SHP77 treated with DMSO at 0.1 percent for 48 hours (cell line): ENCODE measurements at regions not wholly inside any gene's neighbourhood (a gene's known extent, or its start where the extent isn't known, plus 50 kb on each side); places are given as distances from the start of the nearest gene placed in this dataset.

ENCODE experiments used
- DNase-seq: peaks from one replicate; lab custom pipeline; 2025; lab: John Stamatoyannopoulos, UW

GRCh38 chr9:18393340-18394130, 80.4 kb upstream of the ADAMTSL1 start:
- peak; percentile 66 for DNase-seq

- peak; percentile 12 for DNase-seq
Observed at GRCh38 chr9:18394847-18395351, 79.1 kb upstream of the ADAMTSL1 start.

- no peak for DNase-seq
Observed at GRCh38 chr9:18396102-18396728, 77.7 kb upstream of the ADAMTSL1 start.

GRCh38 chr9:18397076-18397475, 76.9 kb upstream of the ADAMTSL1 start:
- no peak for DNase-seq

GRCh38 chr9:18398038-18398437, 75.9 kb upstream of the ADAMTSL1 start:
- DNase-seq = no peak

DNA sequence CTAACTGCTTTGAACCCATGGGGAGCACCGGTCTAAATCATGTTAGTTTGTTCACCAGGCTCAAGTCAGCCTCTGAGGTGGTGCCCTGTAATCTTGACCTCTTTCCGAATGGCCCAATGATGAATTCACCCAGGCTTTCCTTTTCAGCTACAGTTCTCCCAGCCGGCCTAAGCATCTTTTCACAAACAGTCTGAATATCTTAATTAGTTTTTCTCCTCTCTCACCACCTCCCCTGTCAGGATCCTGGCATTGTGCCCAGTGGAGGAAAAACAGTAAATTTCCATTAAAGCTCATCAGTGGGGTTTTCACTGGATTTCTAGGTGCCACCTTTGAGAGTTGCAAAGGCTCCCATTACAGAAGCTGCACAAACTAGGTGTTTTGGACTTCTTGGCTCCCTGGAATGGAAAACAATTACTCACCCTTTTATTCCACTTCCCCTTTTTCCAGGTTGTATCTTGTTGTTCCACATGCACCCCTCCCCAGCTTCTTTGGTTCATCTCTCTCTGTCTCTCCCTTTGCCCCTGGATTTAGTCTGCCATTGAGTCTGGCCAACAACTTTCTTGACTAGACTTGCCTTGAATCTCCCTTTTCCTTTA, 69.4 kb upstream of the ADAMTSL1 start:
- peak; percentile 2 for DNase-seq

DNA sequence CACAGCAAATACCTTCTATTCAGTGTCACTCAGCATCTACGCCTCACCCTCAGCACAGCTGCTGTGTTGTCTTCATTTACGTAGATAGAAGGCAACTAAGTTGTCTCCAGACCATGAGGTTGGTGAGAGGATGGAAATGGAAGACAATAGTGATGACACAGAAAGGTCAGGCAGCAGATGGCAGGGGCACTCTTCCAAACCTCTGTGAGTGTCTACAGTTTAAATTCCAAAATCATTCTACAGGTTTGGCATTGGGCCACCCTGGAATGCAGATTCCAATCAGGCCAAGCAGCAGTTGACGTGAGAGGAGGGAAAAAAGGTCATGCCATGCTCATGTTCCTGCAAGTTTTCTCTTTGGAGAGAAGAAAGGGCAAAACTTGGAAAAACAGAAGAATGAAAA, 68.7 kb upstream of the ADAMTSL1 start:
- DNase-seq = peak; percentile 69

DNA sequence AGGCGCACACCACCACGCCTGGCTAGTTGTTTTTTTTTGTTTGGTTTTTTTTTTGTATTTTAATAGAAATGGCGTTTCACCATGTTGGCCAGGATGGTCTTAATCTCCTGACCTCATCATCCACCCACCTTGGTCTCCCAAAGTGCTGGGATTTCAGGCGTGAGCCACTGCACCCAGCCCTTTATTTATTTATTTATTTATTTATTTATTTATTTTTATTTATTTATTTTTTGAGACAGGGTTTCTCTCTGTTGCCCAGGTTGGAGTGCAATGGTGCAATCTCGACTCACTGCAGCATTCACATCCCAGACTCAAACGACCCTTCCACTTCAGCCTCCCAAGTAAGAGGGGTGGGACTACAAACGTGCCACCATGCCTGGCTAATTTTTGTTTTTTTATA, 63.0 kb upstream of the ADAMTSL1 start:
- no peak for DNase-seq

DNA sequence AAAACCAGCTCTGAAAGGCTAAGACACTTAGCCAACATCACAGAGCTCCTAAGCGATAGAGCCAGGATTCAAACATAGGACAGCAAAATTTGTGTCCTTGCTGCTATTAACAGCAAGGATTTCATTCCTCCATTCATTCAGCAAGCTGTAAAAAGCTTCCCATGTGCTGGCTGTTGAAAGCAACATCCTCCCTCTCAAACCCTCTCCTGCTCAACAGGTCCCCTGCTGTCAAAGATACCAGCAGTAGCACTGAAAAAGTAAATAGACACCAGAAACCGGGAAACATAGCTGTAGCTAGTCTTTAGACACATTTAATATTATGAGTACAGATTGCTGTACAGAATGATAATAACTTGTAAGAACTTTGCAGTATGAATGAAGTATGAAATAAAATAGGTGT, 52.6 kb upstream of the ADAMTSL1 start:
- no peak for DNase-seq

DNA sequence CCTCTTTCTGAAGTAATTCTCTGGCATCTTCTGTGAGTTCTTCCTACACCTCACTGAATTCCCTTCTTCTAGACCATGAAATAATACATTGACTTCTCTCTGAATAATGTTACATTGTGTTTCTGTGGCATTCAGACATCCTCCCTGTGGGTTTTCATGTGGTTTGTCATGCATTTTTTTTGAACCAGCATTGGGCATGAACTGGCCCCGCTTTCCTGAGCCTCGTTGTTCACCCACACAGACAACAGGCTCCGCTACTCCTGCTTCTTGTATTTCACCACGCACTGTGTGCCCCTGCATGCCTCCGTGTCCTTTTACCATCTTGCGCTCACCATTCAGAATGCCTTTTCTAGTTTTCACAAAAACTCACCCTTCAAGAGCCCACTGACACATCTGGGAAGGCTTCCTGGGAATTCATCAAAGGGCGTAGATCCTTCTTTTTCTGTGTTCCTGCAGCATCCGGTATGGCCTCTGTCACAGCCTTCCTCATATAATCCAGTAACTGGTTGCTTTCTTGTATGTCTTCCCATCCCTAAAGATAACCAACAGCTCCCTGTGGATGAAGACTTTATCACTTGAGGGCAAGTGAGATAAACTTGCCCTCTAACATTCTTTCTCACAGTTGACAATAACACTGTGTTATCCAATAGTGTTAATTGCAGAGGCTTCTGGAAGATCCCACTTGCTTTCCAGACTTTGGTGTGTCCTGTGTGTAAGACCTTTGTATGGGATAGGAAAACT, 51.5 kb upstream of the ADAMTSL1 start:
- no peak for DNase-seq

GRCh38 chr9:18423791-18424531, 50.0 kb upstream of the ADAMTSL1 start:
- no peak for DNase-seq
